ENCODE measurements at regions not wholly inside any gene's neighbourhood (a gene's known extent, or its start where the extent isn't known, plus 50 kb on each side); places are given as distances from the start of the nearest gene placed in this dataset.

DNA sequence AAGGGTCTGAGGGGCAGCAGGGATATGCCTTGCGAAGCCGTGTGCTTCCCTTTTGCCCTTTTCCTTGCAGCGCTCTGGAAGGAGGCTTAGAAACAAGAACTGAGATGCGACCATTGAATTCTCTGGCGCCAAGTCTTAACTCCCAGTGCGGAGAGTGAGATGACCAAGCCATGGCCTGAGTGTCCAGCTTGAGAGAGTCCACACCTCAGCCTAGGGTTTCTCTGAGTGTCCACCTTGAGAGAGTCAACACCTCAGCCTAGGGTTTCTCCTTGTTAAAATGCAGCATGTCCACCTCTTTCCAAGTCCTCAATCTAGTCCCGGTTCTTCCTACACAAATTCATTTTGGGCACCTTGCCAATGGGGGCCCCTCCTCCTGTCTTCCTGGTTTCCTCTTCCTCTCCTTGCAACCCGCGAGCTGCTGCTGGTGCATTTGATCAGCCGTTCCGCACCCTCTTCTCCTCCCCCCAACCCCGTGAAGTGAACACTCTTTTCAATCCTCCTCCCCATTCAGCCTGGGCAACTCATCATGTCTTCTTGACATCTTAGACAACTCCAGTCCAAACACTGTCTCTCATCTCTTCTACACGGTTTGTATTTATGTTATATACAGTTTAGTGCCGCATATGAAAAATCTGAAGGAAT, 178.2 kb upstream of the PITRM1 start:
- no peak overlapping the region for H3K27ac Mint-ChIP-seq
- CTCF ChIA-PET, result no interaction called here

DNA sequence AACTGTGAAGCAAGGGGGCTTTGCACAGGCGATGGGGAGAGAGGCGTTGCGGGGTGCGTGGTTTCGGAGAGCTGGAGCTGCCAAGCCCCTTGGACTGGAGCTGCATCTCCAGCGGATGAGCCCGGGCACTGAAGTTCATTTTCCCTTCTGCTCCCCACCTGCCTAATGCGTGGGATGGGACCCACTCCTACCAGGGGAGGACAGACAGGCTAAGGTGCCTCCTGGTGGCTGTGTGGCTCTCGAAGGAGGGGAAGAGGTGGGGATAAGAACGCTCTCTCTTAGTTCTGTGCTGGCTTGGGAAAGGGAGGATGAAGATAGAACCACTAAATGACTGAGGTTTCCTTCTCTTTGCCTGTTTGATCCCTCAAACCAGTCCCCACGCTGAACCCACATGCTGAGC, 177.6 kb upstream of the PITRM1 start:
- Mint-ChIP-seq H3K27ac (no peak overlapping the region), H3K36me3 (ENCODE audit: low read depth) (no peaks in the 10 kb centered on the region), H3K4me3 (no peak overlapping the region), H3K4me1 (peaks cover 3% of the 10 kb centered on the region), H3K27me3 (peaks cover 14% of the 10 kb centered on the region), H3K9me3 (ENCODE audit: low read depth) (no peaks in the 10 kb centered on the region)
- intact Hi-C loops (cut with DNase I, micrococcal nuclease), result loop anchor here in 1 of 2 experiments (10.0 kb wide), 1 partner anchor 1035 kb away; no protein-coding TSS in a partner anchor
- ATAC-seq (no peak), DNase-seq (no peak)
- CTCF ChIA-PET, result no interaction called here
- POLR2A ChIA-PET, result no interaction called here

More for the DNA sequence above, 178.2 kb upstream of the PITRM1 start:
- no peak for DNase-seq
- peaks cover 3% of the 10 kb centered on the region for H3K4me1 Mint-ChIP-seq
- ATAC-seq, result no peak
- H3K4me3 Mint-ChIP-seq, result no peak overlapping the region
- H3K9me3 Mint-ChIP-seq (ENCODE audit: low read depth), result no peaks in the 10 kb centered on the region
- no peaks in the 10 kb centered on the region for H3K36me3 Mint-ChIP-seq (ENCODE audit: low read depth)
- POLR2A ChIA-PET, result no interaction called here
- peaks cover 14% of the 10 kb centered on the region for H3K27me3 Mint-ChIP-seq
- intact Hi-C loops (cut with DNase I, micrococcal nuclease), result loop anchor here in 1 of 2 experiments (10.0 kb wide), 1 partner anchor 1034 kb away; no protein-coding TSS in a partner anchor

DNA sequence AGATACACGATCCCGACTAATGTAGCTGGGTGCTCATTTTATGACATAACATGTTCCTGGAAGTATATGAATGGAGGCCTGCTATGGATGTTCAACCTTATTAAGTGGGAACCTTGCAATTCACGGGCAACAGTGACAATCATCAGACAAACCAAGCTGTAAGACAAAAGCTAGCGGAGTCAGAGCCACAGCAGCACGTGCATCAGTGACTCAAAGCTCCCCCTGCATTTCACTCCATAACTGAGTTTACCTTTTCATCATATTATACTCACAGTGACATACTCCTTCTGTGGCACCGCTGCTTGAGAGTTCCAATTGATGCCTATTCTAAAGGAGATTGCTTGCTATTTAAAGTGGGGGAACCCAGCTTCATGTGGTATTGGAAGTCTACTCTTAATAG, 176.0 kb upstream of the PITRM1 start:
- peaks cover 16% of the 10 kb centered on the region for H3K27me3 Mint-ChIP-seq
- no peaks in the 10 kb centered on the region for H3K9me3 Mint-ChIP-seq (ENCODE audit: low read depth)
- intact Hi-C loops (cut with DNase I, micrococcal nuclease), result no loop called here
- no peak overlapping the region for H3K27ac Mint-ChIP-seq
- DNase-seq (no peak), ATAC-seq (no peak)
- no peak overlapping the region for H3K4me3 Mint-ChIP-seq
- POLR2A ChIA-PET, result no interaction called here
- H3K36me3 Mint-ChIP-seq (ENCODE audit: low read depth), result no peaks in the 10 kb centered on the region
- peaks cover 3% of the 10 kb centered on the region for H3K4me1 Mint-ChIP-seq
- CTCF ChIA-PET, result no interaction called here

DNA sequence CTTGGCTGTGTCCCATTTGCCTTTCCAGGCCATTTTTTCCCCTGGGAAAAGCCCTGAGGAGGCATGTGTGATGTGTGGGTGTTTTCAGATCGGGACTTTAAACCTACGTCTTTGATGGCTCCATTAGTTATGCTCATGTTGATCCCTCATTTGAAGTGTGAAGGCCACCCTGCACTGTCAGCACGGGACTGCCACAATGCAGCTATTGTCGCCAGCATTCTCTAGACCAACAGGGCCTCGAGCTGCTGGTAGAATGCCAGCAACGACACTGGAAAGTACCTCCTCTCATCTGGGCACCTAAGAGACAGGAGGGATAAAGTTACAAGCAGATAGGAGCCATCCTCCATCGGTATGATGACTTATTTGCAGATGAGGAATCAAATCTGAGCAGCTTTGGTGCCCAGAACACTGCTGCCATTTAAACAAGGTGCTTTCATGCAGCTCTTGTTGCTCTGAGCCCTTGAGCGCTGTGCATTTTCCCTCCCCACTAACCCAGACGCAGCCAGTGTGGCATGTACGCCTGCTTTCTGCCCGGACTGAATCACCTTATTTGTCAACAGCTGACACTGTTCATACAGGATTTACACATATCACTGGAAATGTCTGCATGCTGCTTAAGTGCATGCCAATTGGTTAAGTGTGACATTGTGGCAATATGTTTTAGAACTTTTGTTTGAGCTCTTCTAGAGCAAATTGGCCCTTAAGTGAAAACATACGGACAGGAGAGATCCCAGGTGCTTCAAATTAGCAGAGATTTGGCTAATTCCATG, 175.0 kb upstream of the PITRM1 start:
- no peaks in the 10 kb centered on the region for H3K36me3 Mint-ChIP-seq (ENCODE audit: low read depth)
- ChIA-PET CTCF (no interaction called here), POLR2A (no interaction called here)
- H3K4me3 Mint-ChIP-seq, result no peak overlapping the region
- H3K27me3 Mint-ChIP-seq, result peaks cover 13% of the 10 kb centered on the region
- H3K9me3 Mint-ChIP-seq (ENCODE audit: low read depth), result no peaks in the 10 kb centered on the region
- no peak for ATAC-seq
- DNase-seq, result no peak
- peaks cover 3% of the 10 kb centered on the region for H3K4me1 Mint-ChIP-seq
- H3K27ac Mint-ChIP-seq, result no peak overlapping the region
- intact Hi-C loops (cut with DNase I, micrococcal nuclease), result no loop called here

DNA sequence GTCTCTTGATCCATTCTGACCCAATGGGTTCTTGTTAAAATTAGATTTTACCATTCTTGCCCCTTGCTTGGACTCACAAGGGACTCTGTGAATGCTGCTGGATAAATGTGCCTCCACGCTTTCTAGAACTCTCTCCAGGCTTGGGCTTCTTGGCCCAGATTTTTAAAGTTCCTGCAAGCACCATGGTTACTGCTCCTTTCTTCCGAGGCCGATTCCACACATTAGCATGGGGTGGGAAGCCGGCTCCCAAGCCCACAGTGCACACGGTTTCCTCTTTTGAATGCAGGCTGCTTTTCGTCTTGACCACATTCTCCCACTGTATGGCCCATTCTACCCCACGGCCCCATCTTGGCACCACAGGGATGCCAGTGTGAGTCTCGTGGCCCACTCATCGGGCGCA, 174.3 kb upstream of the PITRM1 start:
- POLR2A ChIA-PET, result interaction anchor here (0.7 kb wide), 1 partner anchor 91 kb away, joined by 5 read pairs; no protein-coding TSS in a partner anchor
- H3K36me3 Mint-ChIP-seq (ENCODE audit: low read depth), result no peaks in the 10 kb centered on the region
- no peak for DNase-seq

DNA sequence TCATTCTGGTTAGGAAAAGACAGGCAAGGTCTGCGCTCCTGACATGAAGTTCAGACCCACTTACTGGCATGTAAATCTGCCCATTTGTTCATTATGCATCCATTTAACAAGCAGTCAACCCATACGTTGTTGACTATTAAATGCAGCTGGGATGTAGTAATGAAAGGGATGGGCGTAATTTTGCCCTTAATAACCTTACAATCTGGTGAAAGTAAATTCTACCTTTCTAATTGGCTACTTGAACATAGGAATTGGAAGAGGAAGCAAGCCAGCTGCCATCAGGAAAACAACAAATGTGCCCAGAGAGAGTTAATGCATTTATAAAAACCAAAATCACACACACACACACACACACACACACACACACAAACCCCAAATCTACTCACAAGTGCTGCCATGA, 170.2 kb upstream of the PITRM1 start:
- no peak overlapping the region for H3K27ac Mint-ChIP-seq
- no peak for ATAC-seq
- H3K4me1 Mint-ChIP-seq, result no peaks in the 10 kb centered on the region
- H3K4me3 Mint-ChIP-seq, result no peak overlapping the region
- H3K36me3 Mint-ChIP-seq (ENCODE audit: low read depth), result no peaks in the 10 kb centered on the region
- peaks cover 2% of the 10 kb centered on the region for H3K27me3 Mint-ChIP-seq
- DNase-seq, result no peak
- CTCF ChIA-PET, result interaction anchor here (0.6 kb wide), 1 partner anchor 1258 kb away, joined by 3 read pairs; no protein-coding TSS in a partner anchor
- POLR2A ChIA-PET, result no interaction called here
- intact Hi-C loops (cut with DNase I, micrococcal nuclease), result no loop called here
- no peaks in the 10 kb centered on the region for H3K9me3 Mint-ChIP-seq (ENCODE audit: low read depth)

More for the DNA sequence above, 174.3 kb upstream of the PITRM1 start:
- intact Hi-C loops (cut with DNase I, micrococcal nuclease), result no loop called here
- Mint-ChIP-seq H3K27ac (no peak overlapping the region), H3K4me1 (peaks cover 3% of the 10 kb centered on the region), H3K27me3 (peaks cover 13% of the 10 kb centered on the region), H3K9me3 (ENCODE audit: low read depth) (no peaks in the 10 kb centered on the region), H3K4me3 (no peak overlapping the region)
- CTCF ChIA-PET, result interaction anchor here (0.6 kb wide), 1 partner anchor 191 kb away, joined by 3 read pairs; no protein-coding TSS in a partner anchor
- ATAC-seq, result no peak

DNA sequence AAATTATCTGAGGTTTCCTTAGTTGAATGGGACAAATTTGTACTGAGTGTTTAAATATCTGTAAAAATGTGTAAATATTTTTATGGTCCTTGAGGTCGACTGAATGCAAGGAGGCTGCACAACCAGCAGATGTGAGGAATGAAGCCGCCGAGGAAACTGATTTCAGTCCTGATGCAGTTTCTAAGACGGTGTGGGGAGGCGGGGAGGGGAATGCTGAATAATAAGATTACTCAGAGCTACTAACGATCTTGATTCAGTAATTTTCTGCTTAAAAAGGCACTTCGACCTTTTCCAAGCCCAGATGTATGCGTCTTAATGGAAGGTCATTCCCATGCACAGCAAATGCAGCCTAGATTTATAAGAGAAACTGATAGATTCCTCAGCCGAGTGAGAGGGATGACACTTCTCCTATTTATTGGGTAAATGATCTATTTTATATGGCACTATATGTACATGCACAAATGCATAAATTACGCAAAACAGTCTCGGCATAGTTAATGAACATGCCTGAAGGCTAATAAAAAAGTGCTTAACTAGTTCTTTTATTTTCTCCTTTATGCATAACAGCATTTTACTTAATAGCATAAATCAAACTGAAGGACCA, 167.6 kb upstream of the PITRM1 start:
- Mint-ChIP-seq H3K27me3 (peaks cover 2% of the 10 kb centered on the region), H3K4me3 (no peak overlapping the region), H3K27ac (no peak overlapping the region), H3K36me3 (ENCODE audit: low read depth) (no peaks in the 10 kb centered on the region), H3K4me1 (no peaks in the 10 kb centered on the region), H3K9me3 (ENCODE audit: low read depth) (no peaks in the 10 kb centered on the region)
- POLR2A ChIA-PET, result no interaction called here
- CTCF ChIA-PET, result no interaction called here
- DNase-seq (no peak), ATAC-seq (no peak)
- intact Hi-C loops (cut with DNase I, micrococcal nuclease), result no loop called here

DNA sequence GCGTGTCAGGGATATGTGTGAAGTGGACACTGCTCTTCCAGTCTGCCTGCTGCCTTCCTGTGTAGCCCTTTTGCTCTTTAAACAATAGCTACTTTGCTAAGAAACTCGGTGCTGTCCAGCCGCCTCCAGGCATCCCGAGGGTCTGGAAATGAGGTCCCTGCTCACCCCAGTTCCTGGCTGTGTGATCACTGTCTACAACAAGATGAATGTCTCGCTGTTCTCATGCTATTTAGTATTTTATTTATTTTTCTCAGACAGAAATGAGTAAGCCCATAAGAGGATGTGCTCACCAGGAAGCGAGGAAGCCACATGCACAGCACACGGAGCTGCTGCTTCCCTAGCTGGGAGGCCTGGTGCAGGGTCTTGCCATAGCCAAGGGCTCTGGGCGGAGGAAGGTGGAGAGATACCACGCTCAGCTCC, 167.0 kb upstream of the PITRM1 start:
- ChIA-PET POLR2A (no interaction called here), CTCF (no interaction called here)
- Mint-ChIP-seq H3K4me1 (no peaks in the 10 kb centered on the region), H3K36me3 (ENCODE audit: low read depth) (no peaks in the 10 kb centered on the region), H3K27me3 (no peaks in the 10 kb centered on the region), H3K9me3 (ENCODE audit: low read depth) (no peaks in the 10 kb centered on the region), H3K27ac (no peak overlapping the region), H3K4me3 (no peak overlapping the region)
- ATAC-seq (no peak), DNase-seq (no peak)
- intact Hi-C loops (cut with DNase I, micrococcal nuclease), result no loop called here

DNA sequence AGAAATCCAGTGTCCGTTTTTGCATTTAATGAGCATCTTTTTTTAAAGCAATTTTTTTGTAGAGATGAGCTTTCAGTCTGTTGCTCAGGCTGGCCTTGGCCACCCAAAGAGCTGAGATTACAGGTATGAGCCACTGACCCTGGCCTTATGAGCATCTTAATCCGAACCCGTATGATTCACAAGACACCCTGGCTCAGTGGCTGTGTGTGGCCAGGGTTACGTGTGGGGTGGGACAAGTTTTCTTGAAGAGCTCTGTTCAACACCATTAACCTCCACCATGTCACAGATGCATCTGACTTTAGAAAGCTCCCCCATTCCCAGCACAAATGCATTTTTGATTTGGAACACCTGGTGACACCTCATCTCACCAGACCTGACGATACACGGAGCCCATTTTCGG, 166.5 kb upstream of the PITRM1 start:
- no peak overlapping the region for H3K27ac Mint-ChIP-seq
- ATAC-seq (no peak), DNase-seq (no peak)
- H3K27me3 Mint-ChIP-seq, result no peaks in the 10 kb centered on the region
- ChIA-PET CTCF (no interaction called here), POLR2A (no interaction called here)
- no peak overlapping the region for H3K4me3 Mint-ChIP-seq
- H3K36me3 Mint-ChIP-seq (ENCODE audit: low read depth), result no peaks in the 10 kb centered on the region
- H3K9me3 Mint-ChIP-seq (ENCODE audit: low read depth), result no peaks in the 10 kb centered on the region
- no peaks in the 10 kb centered on the region for H3K4me1 Mint-ChIP-seq
- intact Hi-C loops (cut with DNase I, micrococcal nuclease), result no loop called here

DNA sequence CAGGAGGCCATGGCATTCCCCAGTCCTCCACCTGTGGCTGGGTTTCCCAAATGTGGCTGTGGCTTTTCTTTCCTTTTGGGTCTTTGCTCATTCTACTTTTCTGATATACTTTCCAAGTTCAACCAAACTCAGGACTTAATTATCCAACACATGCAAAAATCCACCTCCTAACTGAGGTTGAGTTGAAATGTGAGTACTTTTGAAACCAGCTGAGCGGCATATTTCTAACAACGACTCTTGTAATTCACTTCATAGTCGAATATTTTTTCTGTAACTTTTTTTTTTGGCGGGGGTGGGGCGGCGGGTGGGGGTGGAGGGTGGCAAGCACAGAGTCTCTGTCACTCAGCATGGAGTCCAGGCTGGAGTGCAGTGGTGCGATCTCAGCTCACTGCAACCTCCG, 165.2 kb upstream of the PITRM1 start:
- Mint-ChIP-seq H3K4me1 (no peaks in the 10 kb centered on the region), H3K9me3 (ENCODE audit: low read depth) (no peaks in the 10 kb centered on the region), H3K27me3 (peaks cover 2% of the 10 kb centered on the region), H3K4me3 (no peak overlapping the region), H3K27ac (no peak overlapping the region), H3K36me3 (ENCODE audit: low read depth) (no peaks in the 10 kb centered on the region)
- POLR2A ChIA-PET, result no interaction called here
- ATAC-seq (no peak), DNase-seq (no peak)
- intact Hi-C loops (cut with DNase I, micrococcal nuclease), result no loop called here
- CTCF ChIA-PET, result no interaction called here

DNA sequence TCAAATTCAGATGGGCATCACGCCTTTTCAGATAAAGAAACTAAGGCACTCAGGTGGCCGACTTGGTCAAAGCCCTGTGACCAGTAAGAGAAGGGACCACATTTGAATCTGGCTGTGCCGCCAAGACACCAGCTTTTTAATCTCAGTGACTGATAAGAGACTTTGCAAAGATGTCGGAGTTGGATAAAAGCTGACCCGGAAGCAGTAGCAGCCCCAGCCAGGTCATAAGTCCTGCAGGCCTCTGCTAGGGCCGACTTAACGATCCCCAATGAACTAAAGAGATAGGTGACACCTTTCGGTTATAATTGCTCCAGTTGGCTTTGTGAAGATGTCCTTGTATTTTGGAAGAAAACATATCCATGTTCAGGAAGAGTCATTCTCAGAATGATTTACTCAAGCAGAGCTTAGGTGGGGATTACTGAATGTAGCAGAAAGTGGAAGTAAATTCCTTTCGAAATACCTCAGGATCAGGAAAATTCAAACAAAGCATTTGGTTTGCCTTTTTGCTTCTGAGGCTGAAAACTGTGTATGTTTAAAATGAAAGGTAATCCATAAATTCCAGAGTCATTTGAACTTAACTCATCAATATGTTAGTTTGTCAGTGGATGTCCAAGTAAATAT, 164.2 kb upstream of the PITRM1 start:
- intact Hi-C loops (cut with DNase I, micrococcal nuclease), result no loop called here
- H3K36me3 Mint-ChIP-seq (ENCODE audit: low read depth), result no peaks in the 10 kb centered on the region
- H3K27ac Mint-ChIP-seq, result no peak overlapping the region
- peaks cover 4% of the 10 kb centered on the region for H3K27me3 Mint-ChIP-seq
- H3K4me3 Mint-ChIP-seq, result no peak overlapping the region
- no peaks in the 10 kb centered on the region for H3K9me3 Mint-ChIP-seq (ENCODE audit: low read depth)
- no peak for ATAC-seq
- CTCF ChIA-PET, result no interaction called here
- POLR2A ChIA-PET, result no interaction called here
- DNase-seq, result no peak
- no peaks in the 10 kb centered on the region for H3K4me1 Mint-ChIP-seq

Data from activated CD4-positive, alpha-beta T cell treated with anti-CD3 and anti-CD28 coated beads for 36 hours (primary cell).